GM10248 (cell line): ENCODE measurements at regions not wholly inside any gene's neighbourhood (a gene's known extent, or its start where the extent isn't known, plus 50 kb on each side); places are given as distances from the start of the nearest gene placed in this dataset.

Experiments
- CTCF ChIA-PET: fragments of 300-600 bp; sonication (Branson Sonifier 250); formaldehyde crosslinking; extraction: SDS; loops from one replicate; lab custom pipeline; 2021; ENCODE audit warnings: antibody characterized with exemption; lab: Yijun Ruan, JAX
- POLR2A ChIA-PET: fragments of 350-650 bp; sonication (Branson Sonifier 250); formaldehyde crosslinking; extraction: SDS; loops from one replicate; lab custom pipeline; 2020; ENCODE audit warnings: antibody characterized with exemption; lab: Yijun Ruan, JAX
- DNase-seq: peaks from one replicate; pipeline ENCODE4 v3.0.0; 2012; ENCODE audit errors: extremely low spot score
- TF ChIP-seq, protein P1 (sequence below): IDR thresholded peaks from 2 replicates; pipeline ENCODE4 v1.5.1; 2012; ENCODE audit warnings: mild to moderate bottlenecking, low read depth; ENCODE audit errors: extremely low read depth, missing control alignments, control extremely low read depth

DNA sequence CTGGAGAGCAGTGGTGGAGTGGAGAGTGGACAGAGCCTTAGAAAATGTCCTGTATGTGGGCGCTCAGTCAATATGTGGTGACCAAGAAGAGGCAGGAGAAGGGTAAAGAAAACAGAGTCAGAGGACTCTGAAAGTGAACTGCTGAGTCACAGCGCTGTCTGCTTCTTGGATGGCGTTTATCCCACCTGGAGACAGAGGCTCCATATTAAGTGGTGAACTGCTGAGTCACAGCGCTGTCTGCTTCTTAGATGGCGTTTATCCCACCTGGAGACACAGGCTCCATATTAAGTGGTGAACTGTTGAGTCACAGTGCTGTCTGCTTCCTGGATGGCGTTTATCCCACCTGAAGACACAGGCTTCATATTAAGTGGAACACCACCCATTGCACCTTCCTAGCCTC is 119.3 kb upstream of the RALGAPA2 start:
- CTCF ChIA-PET: no interaction called here

DNA sequence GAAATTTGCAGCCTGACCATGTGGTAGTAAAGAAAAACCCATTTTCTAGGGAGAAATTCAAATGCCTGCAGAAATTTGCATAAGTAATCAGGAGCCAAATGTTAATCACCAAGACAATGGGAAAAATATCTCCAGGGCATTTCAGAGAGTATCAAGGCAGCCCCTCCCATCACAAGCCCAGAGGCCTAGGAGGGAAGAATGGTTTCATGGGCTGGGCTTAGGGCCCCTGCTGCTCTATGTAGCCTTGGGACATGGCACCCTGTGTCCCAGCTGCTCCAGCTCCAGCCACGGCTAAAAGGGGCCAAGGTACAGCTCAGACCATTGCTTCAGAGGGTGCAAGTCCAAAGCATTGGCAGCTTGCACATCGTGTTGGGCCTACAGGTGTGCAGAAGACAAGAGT is 117.2 kb upstream of the RALGAPA2 start:
- CTCF ChIA-PET: interaction anchor here (0.9 to 1.1 kb wide), 2 partner anchors 9 to 11 kb away, joined by 3 read pairs; no protein-coding TSS in a partner anchor

More for the DNA sequence above, 119.3 kb upstream of the RALGAPA2 start:
- TF ChIP-seq, protein P1, sequence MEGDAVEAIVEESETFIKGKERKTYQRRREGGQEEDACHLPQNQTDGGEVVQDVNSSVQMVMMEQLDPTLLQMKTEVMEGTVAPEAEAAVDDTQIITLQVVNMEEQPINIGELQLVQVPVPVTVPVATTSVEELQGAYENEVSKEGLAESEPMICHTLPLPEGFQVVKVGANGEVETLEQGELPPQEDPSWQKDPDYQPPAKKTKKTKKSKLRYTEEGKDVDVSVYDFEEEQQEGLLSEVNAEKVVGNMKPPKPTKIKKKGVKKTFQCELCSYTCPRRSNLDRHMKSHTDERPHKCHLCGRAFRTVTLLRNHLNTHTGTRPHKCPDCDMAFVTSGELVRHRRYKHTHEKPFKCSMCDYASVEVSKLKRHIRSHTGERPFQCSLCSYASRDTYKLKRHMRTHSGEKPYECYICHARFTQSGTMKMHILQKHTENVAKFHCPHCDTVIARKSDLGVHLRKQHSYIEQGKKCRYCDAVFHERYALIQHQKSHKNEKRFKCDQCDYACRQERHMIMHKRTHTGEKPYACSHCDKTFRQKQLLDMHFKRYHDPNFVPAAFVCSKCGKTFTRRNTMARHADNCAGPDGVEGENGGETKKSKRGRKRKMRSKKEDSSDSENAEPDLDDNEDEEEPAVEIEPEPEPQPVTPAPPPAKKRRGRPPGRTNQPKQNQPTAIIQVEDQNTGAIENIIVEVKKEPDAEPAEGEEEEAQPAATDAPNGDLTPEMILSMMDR: no peak
- DNase-seq: no peak
- POLR2A ChIA-PET: no interaction called here

DNA sequence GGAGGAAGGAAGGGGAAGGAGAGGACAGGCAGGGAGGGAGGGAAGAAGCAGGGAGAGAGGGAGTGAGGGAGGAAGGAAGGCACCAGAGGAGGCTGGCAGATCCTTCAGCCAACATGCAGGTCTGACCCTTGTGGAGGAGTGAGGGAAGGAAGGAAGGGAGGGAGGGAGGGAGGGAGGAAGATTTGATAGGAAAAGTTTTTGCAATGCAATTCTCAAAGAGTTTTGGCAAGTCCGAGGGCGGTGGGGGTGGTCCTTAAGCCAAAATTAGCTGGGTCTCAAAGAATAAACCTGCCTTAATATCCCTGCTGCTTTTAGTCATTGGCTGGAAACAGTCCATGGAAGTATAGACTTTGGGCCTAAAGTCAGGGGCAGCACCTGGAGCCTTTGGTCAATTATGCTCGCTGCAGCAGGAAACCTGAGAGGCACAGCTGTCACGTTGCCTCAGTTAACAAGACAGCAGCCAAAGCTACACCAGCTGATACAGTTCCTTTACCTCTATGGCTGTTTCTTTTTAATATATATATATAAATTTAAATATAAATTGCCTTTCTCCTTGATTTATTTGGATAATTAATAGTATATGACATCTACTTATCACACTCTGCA is 115.7 kb upstream of the RALGAPA2 start:
- no peak for DNase-seq
- ChIA-PET CTCF (interaction anchor here (1.9 kb wide), 1 partner anchor 10 kb away, joined by 10 read pairs; no protein-coding TSS in a partner anchor), POLR2A (no interaction called here)
- TF ChIP-seq, protein P1: no peak

More for the DNA sequence above, 117.2 kb upstream of the RALGAPA2 start:
- no peak for DNase-seq
- TF ChIP-seq, protein P1: no peak
- POLR2A ChIA-PET: no interaction called here

DNA sequence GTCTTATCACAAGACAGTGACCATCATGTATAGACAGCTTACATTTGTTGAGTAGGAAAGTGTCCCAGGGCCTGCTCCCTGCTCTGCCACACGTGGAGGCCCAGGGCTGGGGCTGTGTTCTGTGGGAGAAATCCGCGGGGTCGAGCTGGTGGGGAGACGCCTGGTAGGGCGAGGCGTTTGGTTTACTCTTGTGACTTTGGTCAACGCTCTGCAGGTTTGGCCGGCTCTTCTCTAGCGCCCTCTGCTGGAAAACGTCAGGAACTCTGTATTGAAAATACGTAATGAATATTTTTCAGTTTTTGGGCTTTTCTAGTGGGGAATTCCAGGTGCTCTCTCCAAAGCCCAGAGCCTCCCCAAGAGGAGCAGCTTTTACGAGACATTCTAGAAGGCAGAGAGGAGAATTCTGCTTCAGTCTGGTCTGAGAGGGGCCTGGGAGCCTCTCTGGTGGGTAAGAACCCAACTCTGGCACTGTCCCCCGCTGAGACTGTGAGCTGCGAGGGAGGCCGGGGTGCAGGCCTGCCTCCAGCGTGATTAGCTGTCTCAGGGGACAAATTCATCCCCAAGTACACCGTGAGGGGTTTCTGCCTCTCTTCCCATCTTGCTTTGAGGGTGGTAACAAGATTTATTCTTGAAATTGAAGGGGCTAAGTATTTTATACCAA is 112.6 kb upstream of the RALGAPA2 start:
- DNase-seq: peak; percentile 83
- ChIA-PET CTCF (interaction anchor here (0.7 to 9.7 kb wide), 41 partner anchors 10 to 862 kb away, joined by 3 to 92 read pairs (median 4); partner anchors contain the start of gene RALGAPA2), POLR2A (no interaction called here)
- TF ChIP-seq, protein P1: peak; percentile 80

DNA sequence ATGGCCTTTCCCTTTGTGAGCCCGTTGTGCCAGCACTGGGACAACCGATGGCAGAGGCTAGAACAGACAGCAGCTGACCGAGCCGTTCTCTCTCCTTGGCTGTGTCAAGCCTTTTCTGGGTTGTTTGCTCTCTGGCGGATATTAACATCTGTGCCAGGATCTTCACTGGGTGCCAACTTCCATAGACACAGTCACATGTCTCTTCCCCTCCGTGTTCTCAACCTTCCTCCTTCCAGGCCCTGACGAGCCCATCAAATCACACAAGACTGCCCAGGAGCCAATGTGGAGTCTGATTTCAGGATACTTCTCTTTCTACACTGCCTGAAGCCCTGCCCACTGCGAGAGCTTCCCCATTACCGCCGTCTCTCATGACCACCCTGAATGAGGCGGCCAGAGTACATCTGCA is 111.0 kb upstream of the RALGAPA2 start:
- no peak for DNase-seq
- TF ChIP-seq, protein P1: no peak
- POLR2A ChIA-PET: no interaction called here
- CTCF ChIA-PET: interaction anchor here (1.1 to 9.7 kb wide), 11 partner anchors 12 to 721 kb away, joined by 3 to 92 read pairs (median 18); no protein-coding TSS in a partner anchor

DNA sequence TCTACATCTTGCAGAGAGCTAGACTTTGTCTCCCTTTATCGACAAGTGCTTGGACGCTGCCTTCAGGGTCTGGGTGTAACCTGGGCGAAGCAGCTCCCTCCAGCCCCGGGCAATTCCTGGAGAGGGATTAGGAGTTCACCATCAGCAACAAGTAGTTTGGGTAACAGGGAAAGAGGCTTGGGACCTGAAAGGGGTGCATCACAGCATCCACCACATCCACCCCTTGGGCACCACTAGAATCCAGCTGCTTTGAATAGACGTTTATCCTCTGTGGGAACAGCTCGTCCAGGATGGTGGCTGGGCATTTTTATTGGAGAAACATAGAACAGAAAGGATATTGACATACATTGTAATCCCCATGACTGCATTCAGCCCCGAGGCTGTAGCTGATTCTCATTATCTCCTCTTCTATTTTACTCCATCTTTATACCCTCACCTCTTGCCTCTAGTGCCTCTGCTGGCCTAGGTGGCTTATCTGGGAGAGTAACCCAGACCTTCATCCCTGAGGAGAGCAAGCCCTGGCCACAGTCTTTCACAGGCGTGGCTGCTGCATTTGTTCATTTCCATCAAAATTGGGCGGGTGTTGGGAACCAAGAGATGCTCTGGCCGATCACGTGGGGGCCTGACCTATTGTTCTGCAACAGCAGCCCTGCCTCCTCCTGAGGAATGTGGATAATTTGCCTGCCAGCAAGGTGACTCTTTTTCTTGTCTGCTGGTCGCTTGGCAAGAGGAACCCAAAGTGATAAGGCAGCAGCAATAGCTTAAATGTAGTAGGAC is 109.2 kb upstream of the RALGAPA2 start:
- POLR2A ChIA-PET: no interaction called here
- DNase-seq: no peak
- CTCF ChIA-PET: interaction anchor here (0.7 to 9.7 kb wide), 4 partner anchors 39 to 228 kb away, joined by 3 to 92 read pairs (median 10); no protein-coding TSS in a partner anchor
- TF ChIP-seq, protein P1: no peak
